Stimulated activated CD8-positive, alpha-beta memory T cell treated with anti-CD3 and anti-CD28 coated beads, Interleukin-2, amount 100 ng/mL, for 1 hour (primary cell): ENCODE measurements at regions not wholly inside any gene's neighbourhood (a gene's known extent, or its start where the extent isn't known, plus 50 kb on each side); places are given as distances from the start of the nearest gene placed in this dataset.
"Not testable (repeated sequence)": the region's sequence is repeated elsewhere in the genome, so short reads cannot be mapped to it uniquely, and the experiment has no call there.

Experiments used
- DNase-seq, 2 donors: peaks; one replicate each; pipeline ENCODE4 v3.0.0-alpha.2; 2020; ENCODE audit warnings: low read depth in 2 of 2

DNA sequence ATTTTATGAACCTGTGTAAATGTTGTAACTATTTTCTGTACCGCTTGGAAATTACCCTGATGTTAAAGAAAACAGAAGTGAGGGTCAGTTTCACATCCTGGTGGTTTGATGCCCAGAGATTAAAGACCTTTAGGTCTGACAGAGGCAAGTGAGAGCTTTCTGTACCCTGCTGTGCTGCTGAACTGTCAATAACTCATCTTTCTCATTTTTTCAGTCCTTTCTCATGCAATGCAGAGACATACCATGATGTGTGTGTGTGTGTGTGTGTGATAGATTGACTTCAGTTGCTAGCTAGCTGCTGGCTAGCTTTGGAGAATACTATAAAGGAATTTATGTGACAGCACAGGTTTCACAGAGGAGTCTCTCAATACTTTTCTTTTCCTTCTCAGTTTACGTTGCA is 2025.6 kb upstream of the LRRTM1 start:
- no peak for DNase-seq

DNA sequence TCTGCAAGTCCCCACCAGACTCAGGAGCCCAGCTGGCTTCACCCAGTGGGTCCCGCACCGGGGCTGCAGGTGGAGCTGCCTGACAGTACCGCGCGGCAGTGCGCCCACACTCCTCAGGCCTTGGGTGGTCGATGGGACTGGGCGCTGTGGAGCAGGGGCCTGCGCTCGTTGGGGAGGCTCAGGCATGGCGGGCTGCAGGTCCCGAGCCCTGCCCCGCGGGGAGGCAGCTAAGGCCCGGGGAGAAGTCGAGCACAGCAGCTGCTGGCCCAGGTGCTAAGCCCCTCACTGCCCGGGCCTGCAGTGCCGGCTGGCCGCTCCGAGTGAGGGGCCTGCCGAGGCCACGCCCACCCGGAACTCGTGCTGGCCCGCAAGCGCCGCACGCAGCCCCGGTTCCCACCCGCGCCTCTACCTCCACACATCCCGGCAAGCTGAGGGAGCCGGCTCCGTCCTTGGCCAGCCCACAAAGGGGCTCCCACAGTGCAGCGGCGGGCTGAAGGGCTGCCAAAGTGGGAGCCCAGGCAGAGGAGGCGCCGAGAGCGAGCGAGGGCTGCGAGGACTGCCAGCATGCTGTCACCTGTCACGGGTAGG is 2021.7 kb upstream of the LRRTM1 start:
- not testable (repeated sequence) for DNase-seq

DNA sequence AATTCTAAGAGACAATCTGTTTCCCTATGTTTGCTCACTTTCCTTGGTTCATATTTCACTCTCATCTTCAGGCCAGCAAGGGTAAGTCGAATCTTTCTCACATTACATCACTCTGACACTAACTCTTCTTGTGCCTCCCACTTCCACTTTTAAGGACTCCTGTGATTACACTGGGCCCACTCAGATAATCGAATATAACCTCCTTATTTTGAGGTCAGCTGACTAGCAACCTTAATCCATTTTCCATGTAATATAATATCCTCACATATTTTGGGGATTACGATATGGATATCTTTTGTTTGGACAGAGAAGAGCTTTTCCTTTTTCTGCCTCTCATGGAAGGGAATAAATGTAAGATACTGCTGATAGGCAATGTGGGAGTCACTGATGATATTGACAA is 2015.7 kb upstream of the LRRTM1 start:
- DNase-seq = no peak

DNA sequence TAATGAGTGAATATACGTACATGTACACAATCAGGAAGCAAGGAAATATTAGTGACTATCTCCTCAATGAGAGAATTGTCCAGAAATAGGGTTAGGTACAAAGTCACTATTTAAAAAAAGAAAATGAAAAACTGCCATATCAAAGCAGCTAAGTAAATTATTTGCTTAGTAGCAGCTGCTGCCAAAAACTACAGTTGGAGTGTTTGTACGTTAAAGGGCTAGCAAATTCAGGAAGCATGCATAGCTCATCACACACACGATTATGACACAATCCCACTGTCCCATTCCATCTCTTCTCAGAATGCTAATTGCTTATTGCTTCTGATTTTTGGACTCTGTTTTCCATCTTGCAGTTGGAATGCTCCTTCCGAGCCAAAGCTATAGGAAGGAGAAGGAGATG is 2012.5 kb upstream of the LRRTM1 start:
- no peak for DNase-seq

DNA sequence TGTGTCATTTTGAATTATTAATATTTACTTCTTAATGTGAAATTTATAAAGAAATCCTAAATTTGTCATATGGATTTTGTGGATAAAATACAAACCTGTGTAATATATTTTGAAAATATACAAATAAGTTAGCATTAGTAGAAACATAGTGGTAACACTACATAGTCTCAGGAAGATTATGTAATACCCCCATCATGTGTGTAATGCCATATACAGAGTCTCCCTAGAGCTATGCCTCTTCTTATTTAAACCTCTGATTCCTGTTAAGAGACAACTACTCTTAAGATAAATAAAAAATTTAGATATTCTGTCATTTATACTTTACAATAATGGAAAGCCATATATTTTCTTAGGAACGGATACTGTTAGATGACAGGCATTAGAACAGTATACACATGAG is 2012.0 kb upstream of the LRRTM1 start:
- DNase-seq = no peak

DNA sequence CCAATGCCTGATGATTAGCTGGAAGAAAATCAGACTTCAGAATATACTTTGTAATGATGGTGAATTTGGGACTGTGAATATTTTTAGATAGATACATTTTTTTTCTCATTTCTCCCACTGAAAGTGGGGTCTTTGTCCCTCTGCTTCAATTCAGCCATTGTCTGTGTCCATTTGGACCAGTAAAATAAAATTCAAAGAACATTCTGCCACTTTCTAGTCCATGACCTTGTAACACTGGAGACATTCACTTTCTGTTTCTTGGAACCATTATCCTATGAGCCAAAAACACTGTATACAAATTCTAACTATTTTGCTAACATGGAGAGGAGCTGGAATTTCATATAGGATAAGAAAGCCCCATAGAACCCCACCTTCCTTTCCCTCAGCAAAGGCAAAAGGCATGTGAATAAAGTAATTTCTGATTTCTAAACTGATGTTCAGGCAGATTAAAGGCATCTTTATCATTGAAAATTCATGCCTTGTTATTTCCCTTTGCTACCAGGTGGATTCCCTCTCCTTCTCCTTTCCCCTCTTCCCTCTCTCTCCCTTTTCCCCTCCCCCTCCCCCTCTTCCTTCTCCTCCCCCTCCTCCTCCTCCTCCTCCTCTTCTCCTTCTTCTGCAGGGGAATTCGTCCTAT is 2010.4 kb upstream of the LRRTM1 start:
- no peak for DNase-seq

DNA sequence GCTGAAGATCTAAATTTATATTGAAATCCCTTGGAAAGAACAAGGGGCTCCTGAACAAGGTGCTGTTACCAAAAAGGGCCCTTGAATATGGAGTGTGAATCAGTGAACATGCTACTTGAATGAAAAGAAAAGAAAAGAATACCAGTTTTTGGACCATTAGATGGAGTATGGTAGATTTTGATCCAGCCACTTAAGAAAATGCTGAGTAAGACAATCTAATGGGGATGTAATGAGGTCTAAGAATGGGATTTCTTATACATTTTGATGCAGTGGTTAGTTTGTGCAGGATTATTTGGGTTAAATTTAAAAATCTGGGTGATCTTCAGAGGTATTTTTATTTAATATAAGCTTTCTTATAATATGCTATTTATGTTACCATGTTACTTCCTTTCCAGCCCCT is 2003.0 kb upstream of the LRRTM1 start:
- no peak for DNase-seq

DNA sequence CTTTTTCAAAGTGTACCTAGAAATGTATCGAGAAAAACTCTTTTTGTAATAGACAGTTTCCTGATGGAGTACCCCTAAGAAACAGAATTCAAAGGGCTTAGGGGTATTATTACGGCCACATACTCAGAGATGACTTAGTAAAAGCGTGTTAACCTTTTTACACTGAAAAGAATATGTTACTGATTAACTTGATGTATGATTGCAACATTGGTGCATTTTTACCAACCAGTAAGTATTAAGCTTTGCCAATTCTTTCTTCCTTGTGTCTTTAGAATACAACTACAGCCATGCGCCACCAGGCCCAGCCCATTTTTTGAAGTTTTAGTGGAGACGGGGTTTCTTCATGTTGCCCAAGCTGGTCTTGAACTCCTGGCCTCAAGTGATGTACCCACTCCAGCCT is 1997.0 kb upstream of the LRRTM1 start:
- no peak for DNase-seq

DNA sequence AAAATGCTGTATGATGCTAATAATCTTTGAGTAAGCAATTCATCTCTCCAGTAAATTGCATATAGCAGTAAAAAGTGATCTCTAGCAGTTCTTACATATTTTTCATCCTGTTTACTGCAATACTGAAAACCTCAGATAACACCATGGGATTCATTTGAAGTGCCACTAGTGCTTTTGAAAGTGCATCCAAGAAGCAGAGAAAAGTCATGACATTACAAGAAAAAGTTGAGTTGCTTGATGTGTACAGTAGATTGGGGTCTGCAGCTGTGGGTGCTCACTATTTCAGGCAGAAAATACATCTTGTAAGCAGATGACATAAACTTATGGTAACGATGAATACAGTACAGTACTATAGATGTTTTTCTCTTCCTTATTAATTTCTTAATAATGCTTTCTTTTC is 1984.9 kb upstream of the LRRTM1 start:
- DNase-seq = no peak

DNA sequence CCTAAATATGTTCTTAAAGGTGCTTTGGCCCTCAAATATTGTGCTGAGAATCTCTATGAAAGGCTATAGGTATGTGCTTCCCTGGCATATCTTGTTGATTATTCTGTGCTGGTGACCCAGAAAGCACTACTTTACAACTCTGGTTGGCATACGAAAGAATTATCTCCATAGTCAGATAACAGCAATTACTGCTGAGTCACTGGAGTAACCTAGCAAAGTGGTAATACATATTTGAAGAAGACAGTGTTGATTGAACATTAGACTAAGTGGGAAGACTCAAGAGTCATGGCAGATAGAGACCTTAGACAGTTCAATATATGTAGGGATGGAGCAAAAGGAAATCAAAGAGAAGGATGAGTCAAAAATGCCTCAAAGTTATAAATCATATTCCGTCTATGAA is 1978.5 kb upstream of the LRRTM1 start:
- no peak for DNase-seq

DNA sequence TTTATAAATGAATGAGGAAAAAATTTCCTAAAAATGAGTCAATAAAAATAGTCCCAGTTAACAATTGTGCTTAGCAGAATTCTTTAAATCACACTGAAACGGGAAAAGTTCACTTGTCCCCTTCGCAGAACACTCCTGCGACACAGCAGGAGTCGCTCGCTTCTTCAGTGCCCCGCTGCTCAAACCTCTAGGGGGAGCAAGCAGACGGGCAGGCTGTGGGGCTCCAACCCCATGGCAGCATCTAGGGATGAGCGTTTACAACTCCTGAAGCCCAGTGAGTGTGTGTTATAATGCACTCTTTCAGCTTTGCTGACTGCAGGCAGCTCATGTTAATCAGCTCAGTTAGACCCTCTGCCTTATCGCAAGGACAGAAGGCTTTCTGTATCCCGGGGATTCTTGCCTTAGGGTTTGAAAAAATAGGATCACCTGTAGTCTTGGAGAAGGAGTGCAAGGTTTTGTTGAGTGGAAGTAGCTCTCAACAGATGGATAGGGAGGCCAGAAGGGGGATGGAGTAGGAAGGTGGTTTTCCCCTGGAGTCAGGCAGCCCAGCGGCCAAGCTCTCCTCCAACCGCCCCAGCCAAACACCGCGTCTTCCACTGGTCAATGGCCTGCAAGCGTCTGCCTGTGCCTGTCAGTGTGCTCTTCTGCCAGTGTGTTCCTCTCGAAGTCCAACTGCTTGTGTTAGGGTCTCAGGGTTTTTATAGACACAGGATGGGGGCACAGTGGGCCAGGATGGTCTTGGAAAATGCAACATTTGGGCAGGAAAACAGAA is 1977.7 kb upstream of the LRRTM1 start:
- no peak for DNase-seq

DNA sequence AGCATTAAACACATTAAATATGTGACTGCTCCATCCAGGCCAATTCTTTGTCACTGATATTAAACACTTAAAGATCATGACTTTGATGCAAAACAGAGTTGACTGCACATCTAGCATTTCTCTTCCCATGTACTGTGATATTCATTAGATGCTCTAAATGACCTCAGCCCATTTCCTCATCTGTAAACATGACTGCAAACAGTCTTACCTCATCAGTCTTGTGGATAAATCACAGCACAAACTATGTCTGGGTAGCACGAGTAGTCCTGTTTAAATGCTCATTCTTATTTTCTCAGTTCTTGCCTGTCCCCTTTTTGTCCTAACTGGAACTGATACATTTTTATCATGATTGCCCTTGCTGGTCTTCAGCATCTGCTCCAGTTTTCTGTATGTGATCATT is 1974.8 kb upstream of the LRRTM1 start:
- DNase-seq = no peak

DNA sequence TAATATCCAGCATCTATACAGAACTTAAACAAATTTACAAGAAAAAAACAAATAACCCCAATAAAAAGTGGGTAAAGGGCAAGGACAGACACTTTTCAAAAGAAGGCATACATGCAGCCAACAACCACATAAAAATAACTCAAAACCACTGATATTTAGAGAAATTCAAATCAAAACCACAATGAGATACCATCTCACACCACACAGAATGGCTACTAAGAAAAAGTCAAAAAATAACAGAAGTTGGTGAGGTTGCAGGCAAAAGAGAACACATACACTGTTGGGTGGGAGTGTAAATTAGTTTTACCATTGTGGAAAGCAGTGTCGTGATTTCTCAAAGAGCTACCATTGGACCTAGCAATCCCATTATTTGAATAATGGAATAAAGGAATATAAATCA is 1973.9 kb upstream of the LRRTM1 start:
- no peak for DNase-seq

DNA sequence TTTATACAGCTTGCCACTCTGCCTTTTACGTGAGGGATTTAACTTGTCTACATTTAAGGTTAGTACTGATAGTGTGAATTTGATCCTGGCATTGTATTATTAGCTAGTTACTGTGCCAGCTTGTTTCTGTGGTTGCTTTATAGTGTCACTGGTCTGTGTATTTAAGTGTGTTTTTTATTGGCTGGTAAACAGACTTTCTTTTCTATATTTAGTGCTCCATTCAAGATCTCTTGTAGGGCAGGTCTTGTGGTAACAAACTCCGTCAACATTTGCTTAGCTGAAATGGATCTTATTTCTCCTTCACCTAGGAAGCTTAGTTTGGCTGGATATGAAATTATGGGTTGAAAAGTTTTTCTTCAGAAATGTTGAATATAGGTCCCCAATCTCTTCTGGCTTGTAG is 1971.0 kb upstream of the LRRTM1 start:
- no peak for DNase-seq

DNA sequence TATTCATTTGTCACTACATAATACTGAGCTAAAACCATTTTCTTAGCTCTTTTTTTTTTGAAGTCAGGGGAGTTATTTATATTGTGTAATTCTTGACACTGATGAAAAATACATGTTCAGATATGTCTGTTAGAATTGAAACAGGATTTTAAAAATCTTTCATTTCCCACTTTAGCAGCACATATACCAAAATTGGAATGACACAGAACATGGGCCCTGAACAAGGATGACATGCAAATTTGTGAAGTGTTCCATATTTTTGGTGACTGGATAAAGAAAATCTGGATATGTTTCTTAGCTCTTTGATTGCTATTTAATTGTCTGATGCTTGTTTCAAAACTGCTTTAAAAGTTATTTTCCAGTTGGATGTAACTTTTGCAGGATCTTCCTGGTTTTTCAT is 1963.9 kb upstream of the LRRTM1 start:
- DNase-seq = no peak

DNA sequence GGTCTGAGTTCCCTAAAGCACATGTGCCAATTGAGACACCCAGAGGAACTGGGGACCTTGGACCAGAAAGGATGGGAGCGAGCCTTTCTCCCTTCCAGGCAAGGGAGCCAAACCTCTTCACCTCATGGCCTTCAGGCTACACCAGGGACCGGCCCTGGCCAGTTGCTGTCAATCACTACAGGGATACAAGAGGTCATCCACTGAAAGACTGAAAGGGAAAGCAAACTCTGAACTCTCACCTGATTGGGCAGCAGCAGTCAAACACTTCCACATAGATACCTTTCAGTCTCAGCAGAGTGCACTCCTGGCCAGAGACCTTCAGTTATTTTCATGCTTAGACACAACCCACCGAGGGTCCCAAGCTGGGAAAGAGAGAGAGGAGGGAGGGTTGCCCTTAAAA is 1956.0 kb upstream of the LRRTM1 start:
- DNase-seq = no peak

DNA sequence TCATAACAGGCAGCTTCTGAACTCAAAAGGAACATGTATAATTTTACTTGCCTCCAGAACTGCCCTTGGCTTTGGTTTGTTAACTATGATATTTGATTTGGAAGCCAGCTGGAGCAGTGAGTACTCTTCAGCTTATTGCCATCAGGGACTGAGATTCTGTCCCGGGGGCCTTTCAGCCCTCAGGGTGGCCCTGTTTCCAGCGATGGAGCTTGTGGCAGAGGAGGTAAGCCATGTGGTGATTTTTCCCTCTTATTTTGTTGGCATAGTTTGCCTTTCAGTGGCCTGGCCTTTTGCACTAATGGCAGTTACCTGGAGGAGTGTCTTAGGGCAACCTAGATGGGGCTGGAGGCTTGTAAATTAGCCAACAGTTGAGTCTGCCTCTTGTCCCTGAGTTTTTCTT is 1955.0 kb upstream of the LRRTM1 start:
- DNase-seq = no peak

DNA sequence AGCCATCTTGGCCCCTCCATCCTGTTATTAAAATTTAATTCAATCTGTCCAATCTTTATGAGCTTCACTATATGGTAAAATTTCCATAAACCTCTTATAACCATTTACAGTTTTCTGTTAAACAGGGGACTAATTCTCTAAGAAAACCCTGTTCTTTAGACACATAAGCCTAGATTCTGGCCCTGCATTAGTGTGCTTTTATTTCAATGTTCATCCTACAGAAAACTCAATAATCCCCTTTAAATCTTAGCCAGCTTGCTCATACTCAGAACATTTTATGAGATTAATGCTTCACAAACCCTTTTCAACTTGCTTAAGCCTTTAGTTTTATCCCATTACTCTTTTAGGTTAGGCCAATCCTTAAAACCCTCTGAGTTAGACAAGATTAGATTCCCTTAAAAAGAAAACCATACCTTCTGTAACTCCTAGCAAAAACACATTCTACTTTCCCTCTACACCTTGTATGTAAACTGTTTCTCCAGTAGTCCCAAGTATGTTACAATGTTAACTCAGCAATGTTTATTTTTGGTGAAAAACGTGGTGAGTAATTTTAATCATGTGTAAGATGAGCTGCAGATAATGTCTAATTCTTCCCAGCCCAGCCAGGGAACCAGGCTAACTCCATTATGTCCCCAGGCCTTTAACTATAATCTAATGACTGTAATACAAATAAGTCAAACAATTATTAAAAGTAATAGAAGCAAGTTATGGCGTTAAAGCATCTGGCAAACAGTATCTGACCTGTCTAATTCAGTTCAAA is 1953.4 kb upstream of the LRRTM1 start:
- no peak for DNase-seq

DNA sequence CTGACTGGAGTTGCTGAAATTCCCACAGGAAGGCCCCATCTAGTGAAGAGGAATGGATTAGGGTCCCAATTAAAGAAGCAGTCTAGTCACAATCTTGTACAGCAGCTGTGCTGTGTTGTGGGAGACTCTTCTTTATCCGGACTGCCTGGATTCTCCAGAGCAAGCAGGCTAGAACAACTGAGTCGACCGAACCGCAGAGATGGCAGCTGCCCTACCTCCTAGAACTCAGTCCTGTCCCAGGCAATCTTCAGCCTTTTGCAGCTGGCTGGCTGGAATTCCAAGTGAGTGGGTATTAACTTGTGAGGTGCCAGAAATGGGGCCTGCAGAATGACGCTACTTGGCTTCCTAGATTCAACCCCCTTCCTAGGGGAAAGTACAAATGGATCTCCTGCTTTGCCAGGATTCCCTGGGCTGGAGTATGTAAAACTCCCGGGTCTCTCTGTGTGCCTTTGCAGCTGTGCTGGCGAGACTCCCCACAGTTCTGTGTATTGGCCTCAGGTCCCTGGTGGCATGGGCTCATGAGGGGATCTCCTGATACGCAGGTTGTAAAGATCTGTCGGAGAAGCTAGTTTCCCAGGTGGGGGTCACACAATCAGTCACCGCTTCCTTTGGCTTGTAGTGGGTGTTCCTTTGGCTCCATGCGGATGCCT is 1952.6 kb upstream of the LRRTM1 start:
- no peak for DNase-seq

DNA sequence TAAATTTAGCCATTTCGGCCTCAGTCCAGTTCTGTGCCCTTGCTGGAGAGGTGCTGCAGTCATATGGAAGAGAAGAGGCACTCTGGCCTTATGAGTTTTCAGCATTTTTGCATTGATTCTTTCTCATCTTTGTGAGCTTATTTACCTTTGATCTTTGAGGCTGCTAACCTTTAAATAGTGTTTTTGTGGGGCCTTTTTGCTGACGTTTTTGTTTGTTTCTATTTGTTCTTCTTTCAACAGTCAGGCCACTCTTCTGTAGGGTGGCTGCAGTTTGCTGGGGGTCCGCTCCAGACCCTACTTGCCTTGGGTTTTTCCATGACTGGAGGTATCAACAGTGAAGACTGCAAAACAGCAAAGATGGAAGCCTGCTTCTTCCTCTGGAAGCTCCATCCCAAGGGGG is 1951.7 kb upstream of the LRRTM1 start:
- DNase-seq = no peak

DNA sequence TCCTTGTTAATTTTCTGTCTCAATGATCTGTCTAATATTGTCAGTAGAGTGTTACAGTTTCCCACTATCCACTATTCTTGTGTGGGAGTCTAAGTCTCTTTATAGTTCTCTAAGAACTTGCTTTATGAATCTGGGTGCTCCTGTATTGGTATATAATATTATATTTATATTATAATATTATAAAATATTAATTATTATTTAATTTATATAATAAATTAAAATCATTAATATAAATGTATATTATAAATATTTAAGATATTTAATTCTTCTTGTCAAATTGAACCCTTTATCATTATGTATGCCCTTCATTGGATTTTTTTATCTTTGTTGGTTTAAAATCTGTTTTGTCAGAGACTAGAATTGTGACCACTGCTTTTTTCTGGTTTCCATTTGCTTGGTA is 1950.2 kb upstream of the LRRTM1 start:
- DNase-seq = no peak

DNA sequence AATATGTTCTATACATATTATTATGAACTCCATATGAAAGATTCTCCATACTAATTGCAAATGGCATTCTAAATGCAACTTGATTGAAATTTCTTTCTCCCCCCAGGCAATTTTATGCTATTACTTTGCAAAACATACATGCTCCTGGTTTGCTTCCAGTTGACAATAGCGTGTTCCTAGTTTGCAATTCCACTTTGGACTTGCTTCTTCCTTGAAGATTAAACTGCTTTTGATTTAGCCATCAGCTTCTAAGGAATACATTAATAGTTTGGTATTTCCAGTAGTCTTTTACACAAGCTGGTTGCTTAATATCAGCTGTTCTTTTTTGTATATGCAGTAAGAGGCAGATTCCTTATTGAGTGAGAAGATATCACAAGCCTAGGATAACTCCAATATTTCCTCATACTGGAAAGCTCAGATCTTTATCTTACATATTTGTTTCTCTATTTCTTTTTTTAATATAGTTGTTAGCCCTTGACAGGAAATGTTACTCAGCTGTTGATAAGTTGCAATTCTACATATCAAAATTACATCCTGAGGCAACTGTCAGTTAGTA is 1941.7 kb upstream of the LRRTM1 start:
- no peak for DNase-seq
